ENCODE measurements at regions not wholly inside any gene's neighbourhood (a gene's known extent, or its start where the extent isn't known, plus 50 kb on each side); places are given as distances from the start of the nearest gene placed in this dataset.

DNA sequence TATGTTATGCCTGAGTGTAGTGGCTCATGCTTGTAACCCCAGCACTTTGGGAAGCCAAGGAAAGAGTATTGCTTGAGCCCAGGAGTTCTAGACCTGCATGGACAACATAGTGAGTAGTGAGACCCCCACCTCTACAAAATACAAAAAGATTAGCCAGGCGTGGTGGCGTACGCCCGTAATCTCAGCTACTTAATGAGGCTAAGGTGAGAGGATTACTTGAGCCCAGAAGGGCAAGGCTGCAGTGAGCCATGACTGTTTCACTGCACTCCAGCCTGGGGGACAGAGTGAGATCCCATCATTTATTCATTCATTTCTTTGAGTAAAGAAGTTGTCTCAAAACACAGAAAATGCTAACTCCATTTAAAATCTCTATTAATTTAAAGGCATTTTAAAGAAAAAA is 1061.6 kb downstream of the JRKL start:
- TF ChIP-seq POLR2A (IDR thresholded peaks at IDR 0.05; ENCODE audit: low read depth, low read length), result no peak
- TF ChIP-seq POLR2AphosphoS5 (IDR thresholded peaks at IDR 0.05; ENCODE audit: low read depth, low read length), result no peak

Data from GM12891 (cell line).